ENCODE measurements at regions not wholly inside any gene's neighbourhood (a gene's known extent, or its start where the extent isn't known, plus 50 kb on each side); places are given as distances from the start of the nearest gene placed in this dataset.

- no peak for ATAC-seq (replicated peaks)
- H3K4me3 Mint-ChIP-seq = no peak overlapping the region
- H3K27me3 Mint-ChIP-seq = no peaks in the 10 kb centered on the region
- no peaks in the 10 kb centered on the region for H3K36me3 Mint-ChIP-seq (ENCODE audit: low read depth)
- no peaks in the 10 kb centered on the region for H3K9me3 Mint-ChIP-seq
- H3K4me1 Mint-ChIP-seq = no peaks in the 10 kb centered on the region
- no peak overlapping the region for H3K27ac Mint-ChIP-seq
These were observed 129.0 kb downstream of the ICOS start for GRCh38 chr2:204065566-204065965.

GRCh38 chr2:204066051-204066450, 129.5 kb downstream of the ICOS start:
- no peaks in the 10 kb centered on the region for H3K36me3 Mint-ChIP-seq (ENCODE audit: low read depth)
- no peaks in the 10 kb centered on the region for H3K9me3 Mint-ChIP-seq
- no peak overlapping the region for H3K4me3 Mint-ChIP-seq
- H3K27me3 Mint-ChIP-seq = no peaks in the 10 kb centered on the region
- no peak overlapping the region for H3K27ac Mint-ChIP-seq
- ATAC-seq (replicated peaks) = no peak
- H3K4me1 Mint-ChIP-seq = no peaks in the 10 kb centered on the region

- H3K4me1 Mint-ChIP-seq = no peaks in the 10 kb centered on the region
- H3K36me3 Mint-ChIP-seq (ENCODE audit: low read depth) = no peaks in the 10 kb centered on the region
- H3K27ac Mint-ChIP-seq = no peak overlapping the region
- H3K9me3 Mint-ChIP-seq = no peaks in the 10 kb centered on the region
- H3K4me3 Mint-ChIP-seq = no peak overlapping the region
- H3K27me3 Mint-ChIP-seq = peaks cover 4% of the 10 kb centered on the region
- ATAC-seq (replicated peaks) = no peak
These were observed 133.2 kb downstream of the ICOS start for GRCh38 chr2:204069804-204070203.

- Mint-ChIP-seq H3K27me3 (peaks cover 7% of the 10 kb centered on the region), H3K9me3 (peaks cover 5% of the 10 kb centered on the region), H3K27ac (no peak overlapping the region), H3K4me3 (no peak overlapping the region), H3K36me3 (ENCODE audit: low read depth) (no peaks in the 10 kb centered on the region), H3K4me1 (peaks cover 4% of the 10 kb centered on the region)
- peak; percentile 83 for ATAC-seq (replicated peaks)
These were observed 136.1 kb downstream of the ICOS start for GRCh38 chr2:204072443-204073324.

GRCh38 chr2:204074456-204074855, 137.9 kb downstream of the ICOS start:
- no peaks in the 10 kb centered on the region for H3K36me3 Mint-ChIP-seq (ENCODE audit: low read depth)
- H3K9me3 Mint-ChIP-seq = peaks cover 5% of the 10 kb centered on the region
- ATAC-seq (replicated peaks) = no peak
- H3K27ac Mint-ChIP-seq = no peak overlapping the region
- H3K27me3 Mint-ChIP-seq = peaks cover 7% of the 10 kb centered on the region
- no peak overlapping the region for H3K4me3 Mint-ChIP-seq
- peaks cover 7% of the 10 kb centered on the region for H3K4me1 Mint-ChIP-seq

- Mint-ChIP-seq H3K27me3 (peaks cover 11% of the 10 kb centered on the region), H3K4me1 (peaks cover 7% of the 10 kb centered on the region), H3K9me3 (peaks cover 5% of the 10 kb centered on the region), H3K36me3 (ENCODE audit: low read depth) (no peaks in the 10 kb centered on the region), H3K4me3 (no peak overlapping the region), H3K27ac (peak overlapping the region; percentile 26)
- peak; percentile 97 for ATAC-seq (replicated peaks)
These were observed 141.6 kb downstream of the ICOS start for GRCh38 chr2:204078003-204078698.

GRCh38 chr2:204081487-204082425, 145.2 kb downstream of the ICOS start:
- Mint-ChIP-seq H3K36me3 (ENCODE audit: low read depth) (no peaks in the 10 kb centered on the region), H3K27ac (no peak overlapping the region), H3K4me1 (peaks cover 7% of the 10 kb centered on the region), H3K9me3 (peaks cover 5% of the 10 kb centered on the region), H3K27me3 (peaks cover 11% of the 10 kb centered on the region), H3K4me3 (no peak overlapping the region)
- no peak for ATAC-seq (replicated peaks)

- Mint-ChIP-seq H3K27ac (no peak overlapping the region), H3K4me3 (no peak overlapping the region), H3K27me3 (peaks cover 12% of the 10 kb centered on the region), H3K36me3 (ENCODE audit: low read depth) (no peaks in the 10 kb centered on the region), H3K4me1 (no peaks in the 10 kb centered on the region), H3K9me3 (no peaks in the 10 kb centered on the region)
- no peak for ATAC-seq (replicated peaks)
These were observed 149.6 kb downstream of the ICOS start for GRCh38 chr2:204086167-204086566.

- no peaks in the 10 kb centered on the region for H3K36me3 Mint-ChIP-seq (ENCODE audit: low read depth)
- peaks cover 6% of the 10 kb centered on the region for H3K9me3 Mint-ChIP-seq
- H3K27ac Mint-ChIP-seq = no peak overlapping the region
- H3K4me3 Mint-ChIP-seq = no peak overlapping the region
- H3K27me3 Mint-ChIP-seq = peaks cover 5% of the 10 kb centered on the region
- no peak for ATAC-seq (replicated peaks)
- no peaks in the 10 kb centered on the region for H3K4me1 Mint-ChIP-seq
These were observed 152.5 kb downstream of the ICOS start for GRCh38 chr2:204089105-204089504.

- H3K27me3 Mint-ChIP-seq = peaks cover 5% of the 10 kb centered on the region
- no peaks in the 10 kb centered on the region for H3K36me3 Mint-ChIP-seq (ENCODE audit: low read depth)
- ATAC-seq (replicated peaks) = no peak
- H3K9me3 Mint-ChIP-seq = peaks cover 8% of the 10 kb centered on the region
- no peak overlapping the region for H3K4me3 Mint-ChIP-seq
- no peak overlapping the region for H3K27ac Mint-ChIP-seq
- H3K4me1 Mint-ChIP-seq = no peaks in the 10 kb centered on the region
These were observed 153.0 kb downstream of the ICOS start for GRCh38 chr2:204089574-204089973.

- Mint-ChIP-seq H3K36me3 (ENCODE audit: low read depth) (no peaks in the 10 kb centered on the region), H3K4me3 (no peak overlapping the region), H3K9me3 (peaks cover 8% of the 10 kb centered on the region), H3K27ac (no peak overlapping the region), H3K27me3 (peaks cover 5% of the 10 kb centered on the region), H3K4me1 (no peaks in the 10 kb centered on the region)
- no peak for ATAC-seq (replicated peaks)
These were observed 153.5 kb downstream of the ICOS start for GRCh38 chr2:204090021-204090420.

- Mint-ChIP-seq H3K9me3 (no peaks in the 10 kb centered on the region), H3K36me3 (ENCODE audit: low read depth) (peaks cover 3% of the 10 kb centered on the region), H3K4me1 (peaks cover 47% of the 10 kb centered on the region), H3K4me3 (peak overlapping the region; percentile 70), H3K27ac (peak overlapping the region; percentile 86), H3K27me3 (no peaks in the 10 kb centered on the region)
- peak; percentile 63 for ATAC-seq (replicated peaks)
These were observed 168.2 kb downstream of the ICOS start for GRCh38 chr2:204104811-204105210.

GRCh38 chr2:204108330-204108751, 171.8 kb downstream of the ICOS start:
- Mint-ChIP-seq H3K27me3 (no peaks in the 10 kb centered on the region), H3K4me3 (peak overlapping the region; percentile 85), H3K4me1 (peaks cover 57% of the 10 kb centered on the region), H3K36me3 (ENCODE audit: low read depth) (peaks cover 10% of the 10 kb centered on the region), H3K27ac (peak overlapping the region; percentile 94), H3K9me3 (no peaks in the 10 kb centered on the region)
- peak; percentile 31 for ATAC-seq (replicated peaks)

GRCh38 chr2:204108781-204109295, 172.3 kb downstream of the ICOS start:
- peaks cover 56% of the 10 kb centered on the region for H3K4me1 Mint-ChIP-seq

More at GRCh38 chr2:204108781-204109295, 172.3 kb downstream of the ICOS start:
- Mint-ChIP-seq H3K4me3 (peak overlapping the region; percentile 85), H3K27me3 (peaks cover under 1% of the 10 kb centered on the region), H3K9me3 (no peaks in the 10 kb centered on the region), H3K36me3 (ENCODE audit: low read depth) (peaks cover 10% of the 10 kb centered on the region), H3K27ac (peak overlapping the region; percentile 94)
- peak; percentile 72 for ATAC-seq (replicated peaks)

Data from activated T-helper 17 cell treated with anti-CD3 and anti-CD28 coated beads, Interleukin-2, amount 50 U/mL, for 72 hours (primary cell).